Muscle layer of colon (tissue), 2 donors: ENCODE measurements at regions not wholly inside any gene's neighbourhood (a gene's known extent, or its start where the extent isn't known, plus 50 kb on each side); places are given as distances from the start of the nearest gene placed in this dataset.

Source experiments
- H3K27ac ChIP-seq: one replicate; pipeline ENCODE4 v1.7.0; 2013; ENCODE audit warnings: low read depth, mild to moderate bottlenecking, low read length, moderate library complexity
- H3K27me3 ChIP-seq, 2 donors: one replicate each; pipeline ENCODE4 v1.7.0; 2013; ENCODE audit warnings: low read length in 2 of 2, mild to moderate bottlenecking in 2 of 2; ENCODE audit not compliant: insufficient read depth in 2 of 2, control insufficient read depth in 1 of 2
- H3K36me3 ChIP-seq: one replicate; pipeline ENCODE4 v1.7.0; 2013; ENCODE audit warnings: mild to moderate bottlenecking, low read length; ENCODE audit not compliant: insufficient read depth
- H3K4me1 ChIP-seq: one replicate; pipeline ENCODE4 v1.7.0; 2013; ENCODE audit warnings: mild to moderate bottlenecking, low read length; ENCODE audit not compliant: insufficient read depth
- H3K4me3 ChIP-seq, 2 donors: one replicate each; pipeline ENCODE4 v1.7.0; 2013; ENCODE audit warnings: low read length in 2 of 2, low read depth in 1 of 2, mild to moderate bottlenecking in 1 of 2, moderate library complexity in 1 of 2
- H3K9ac ChIP-seq: one replicate; pipeline ENCODE4 v1.7.0; 2013; ENCODE audit warnings: low read length
- H3K9me3 ChIP-seq: one replicate; pipeline ENCODE4 v1.7.0; 2013; ENCODE audit warnings: mild to moderate bottlenecking, low read length
- donor health status: abdominal sarcoma.
- donor health status: Adenocarcinoma of cecum.

- no peaks in the 10 kb centered on the region for H3K36me3 ChIP-seq
- no peak overlapping the region for H3K4me3 ChIP-seq
- no peaks in the 10 kb centered on the region for H3K27me3 ChIP-seq
- no peak overlapping the region for H3K9ac ChIP-seq
- H3K4me1 ChIP-seq, result no peaks in the 10 kb centered on the region
- no peaks in the 10 kb centered on the region for H3K9me3 ChIP-seq
- H3K27ac ChIP-seq, result no peak overlapping the region
Observed at GRCh38 chr11:127670374-127671119, 670.0 kb upstream of the KIRREL3 start.

DNA sequence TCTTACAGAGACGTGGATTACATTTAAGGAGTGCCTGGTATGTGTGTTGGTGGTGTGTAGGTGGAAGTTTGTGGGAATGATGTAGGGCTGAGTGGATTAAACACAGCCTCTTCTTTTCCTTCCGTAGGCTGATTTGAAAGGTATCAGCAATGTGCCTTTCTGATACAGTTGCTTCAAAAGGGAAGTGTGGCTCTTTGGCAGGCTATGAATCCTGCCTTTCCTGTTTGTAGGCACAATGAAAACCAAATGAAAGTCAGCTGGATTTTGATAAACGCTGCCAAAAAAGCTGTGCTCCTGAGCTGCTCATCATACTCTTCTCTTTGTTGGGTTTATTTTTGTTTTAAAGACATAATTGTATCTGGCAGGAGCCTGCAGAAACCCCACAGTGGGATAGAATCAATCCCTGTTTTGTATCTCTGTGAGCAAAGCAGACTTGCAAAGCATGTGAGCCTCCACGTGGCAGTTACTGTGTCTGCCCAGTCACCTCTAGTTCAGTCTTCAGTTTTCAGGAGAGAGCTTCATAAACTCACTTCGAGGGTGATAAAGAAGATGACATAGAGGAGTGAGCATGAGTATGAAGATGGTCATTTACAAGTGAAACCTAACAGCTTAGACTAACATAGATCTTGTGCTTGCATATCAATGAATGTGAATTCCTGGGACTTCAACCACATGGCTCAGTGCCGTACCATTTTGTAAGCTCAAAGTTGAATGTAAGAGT, 655.7 kb upstream of the KIRREL3 start:
- no peak overlapping the region for H3K27ac ChIP-seq
- H3K9me3 ChIP-seq, result no peaks in the 10 kb centered on the region
- no peaks in the 10 kb centered on the region for H3K27me3 ChIP-seq
- H3K4me1 ChIP-seq, result no peaks in the 10 kb centered on the region
- no peak overlapping the region for H3K9ac ChIP-seq
- H3K36me3 ChIP-seq, result no peaks in the 10 kb centered on the region
- no peak overlapping the region for H3K4me3 ChIP-seq

GRCh38 chr11:127653076-127653475, 652.5 kb upstream of the KIRREL3 start:
- no peak overlapping the region for H3K27ac ChIP-seq
- no peak overlapping the region for H3K4me3 ChIP-seq
- no peak overlapping the region for H3K9ac ChIP-seq
- H3K4me1 ChIP-seq, result no peaks in the 10 kb centered on the region
- H3K27me3 ChIP-seq, result no peaks in the 10 kb centered on the region
- no peaks in the 10 kb centered on the region for H3K36me3 ChIP-seq
- no peaks in the 10 kb centered on the region for H3K9me3 ChIP-seq

DNA sequence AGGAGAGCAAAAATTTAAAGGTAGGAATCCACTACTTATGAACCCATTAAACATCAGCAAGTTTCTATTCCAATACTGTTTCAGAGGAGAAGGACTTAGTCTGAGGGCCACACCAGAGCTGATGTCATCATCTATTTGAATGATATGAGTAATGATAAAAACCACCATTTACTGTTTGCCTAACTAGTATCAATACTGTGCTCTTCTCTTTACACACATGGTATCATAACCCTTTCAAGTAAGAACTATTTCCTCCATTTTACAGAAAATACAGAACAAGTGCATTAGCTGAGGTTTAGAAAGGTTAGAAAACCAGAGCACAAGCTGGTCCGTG, 651.3 kb upstream of the KIRREL3 start:
- H3K27ac ChIP-seq, result no peak overlapping the region
- no peaks in the 10 kb centered on the region for H3K9me3 ChIP-seq
- H3K9ac ChIP-seq, result no peak overlapping the region
- no peak overlapping the region for H3K4me3 ChIP-seq
- no peaks in the 10 kb centered on the region for H3K27me3 ChIP-seq
- no peaks in the 10 kb centered on the region for H3K4me1 ChIP-seq
- no peaks in the 10 kb centered on the region for H3K36me3 ChIP-seq

DNA sequence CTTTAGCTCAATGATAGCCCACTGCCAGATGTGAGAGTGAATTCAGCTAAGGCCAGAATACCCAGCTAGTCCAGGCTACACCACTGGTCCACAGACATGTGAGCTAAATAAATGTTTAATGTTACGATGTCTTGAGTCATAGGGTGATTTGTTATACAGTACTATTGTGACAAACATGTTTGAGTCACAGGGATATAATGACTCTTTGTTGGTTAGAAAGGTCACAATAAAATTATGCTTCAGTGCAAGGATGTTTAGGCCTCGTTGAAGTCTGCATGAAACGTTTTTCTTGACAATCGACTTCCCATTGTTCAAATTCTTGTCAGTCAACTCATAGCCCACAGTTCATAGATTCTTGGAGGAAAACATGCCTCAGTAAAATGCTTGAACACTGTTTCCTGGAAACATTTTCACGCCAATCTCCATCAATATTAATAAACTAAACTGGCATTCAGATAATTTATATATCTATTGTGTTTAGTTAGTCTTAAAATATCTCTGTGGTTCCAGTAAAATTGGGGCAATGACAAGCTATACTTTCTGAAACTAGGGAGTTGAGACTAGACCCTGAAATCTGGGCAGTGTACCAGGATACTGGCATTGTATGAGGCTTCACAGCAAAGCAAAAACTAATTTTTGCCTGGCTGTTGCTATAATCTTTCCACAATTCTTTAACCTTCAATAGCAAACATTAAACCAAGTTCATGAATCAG, 650.8 kb upstream of the KIRREL3 start:
- Histone ChIP-seq H3K4me1 (no peaks in the 10 kb centered on the region), H3K36me3 (no peaks in the 10 kb centered on the region), H3K9ac (no peak overlapping the region), H3K9me3 (no peaks in the 10 kb centered on the region), H3K4me3 (no peak overlapping the region), H3K27me3 (no peaks in the 10 kb centered on the region), H3K27ac (no peak overlapping the region)

GRCh38 chr11:127649958-127650357, 649.4 kb upstream of the KIRREL3 start:
- Histone ChIP-seq H3K4me3 (no peak overlapping the region), H3K9me3 (no peaks in the 10 kb centered on the region), H3K27me3 (no peaks in the 10 kb centered on the region), H3K36me3 (no peaks in the 10 kb centered on the region), H3K4me1 (no peaks in the 10 kb centered on the region), H3K27ac (no peak overlapping the region), H3K9ac (no peak overlapping the region)

- Histone ChIP-seq H3K4me3 (no peak overlapping the region), H3K9me3 (no peaks in the 10 kb centered on the region), H3K36me3 (no peaks in the 10 kb centered on the region), H3K27me3 (no peaks in the 10 kb centered on the region), H3K27ac (no peak overlapping the region), H3K4me1 (no peaks in the 10 kb centered on the region), H3K9ac (no peak overlapping the region)
Observed at GRCh38 chr11:127649071-127649470, 648.5 kb upstream of the KIRREL3 start.

GRCh38 chr11:127648583-127648982, 648.0 kb upstream of the KIRREL3 start:
- Histone ChIP-seq H3K4me3 (no peak overlapping the region), H3K9me3 (no peaks in the 10 kb centered on the region), H3K27me3 (no peaks in the 10 kb centered on the region), H3K36me3 (no peaks in the 10 kb centered on the region), H3K27ac (no peak overlapping the region), H3K4me1 (no peaks in the 10 kb centered on the region), H3K9ac (no peak overlapping the region)

DNA sequence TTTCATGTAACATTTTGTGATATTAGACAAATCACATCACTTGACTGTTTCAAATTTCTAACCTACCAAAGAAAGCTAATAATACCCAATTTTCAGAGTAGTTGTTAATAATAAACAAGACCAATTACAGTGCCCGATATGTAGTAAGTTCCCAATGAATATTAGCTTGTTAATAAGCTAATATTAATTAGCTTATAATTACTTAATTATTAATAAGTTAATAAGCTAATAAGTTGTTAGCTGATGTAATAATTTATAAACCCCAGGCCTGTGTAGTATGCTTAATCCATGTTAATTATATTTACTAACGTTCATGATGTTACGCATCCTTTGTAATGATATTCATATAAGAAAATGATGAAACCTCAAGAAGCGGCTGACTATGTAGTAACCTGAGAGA, 643.8 kb upstream of the KIRREL3 start:
- Histone ChIP-seq H3K4me3 (no peak overlapping the region), H3K27ac (no peak overlapping the region), H3K36me3 (no peaks in the 10 kb centered on the region), H3K9ac (no peak overlapping the region), H3K4me1 (no peaks in the 10 kb centered on the region), H3K9me3 (no peaks in the 10 kb centered on the region), H3K27me3 (no peaks in the 10 kb centered on the region)

- no peak overlapping the region for H3K4me3 ChIP-seq
- no peaks in the 10 kb centered on the region for H3K27me3 ChIP-seq
- H3K36me3 ChIP-seq, result no peaks in the 10 kb centered on the region
- H3K9ac ChIP-seq, result no peak overlapping the region
- H3K9me3 ChIP-seq, result no peaks in the 10 kb centered on the region
- no peak overlapping the region for H3K27ac ChIP-seq
- no peaks in the 10 kb centered on the region for H3K4me1 ChIP-seq
Observed at GRCh38 chr11:127643268-127644058, 642.9 kb upstream of the KIRREL3 start.
